GM06990 (cell line): ENCODE measurements at regions not wholly inside any gene's neighbourhood (a gene's known extent, or its start where the extent isn't known, plus 50 kb on each side); places are given as distances from the start of the nearest gene placed in this dataset.

Experiments
- DNase-seq: peaks from one replicate; pipeline ENCODE4 v3.0.0-alpha.2; 2011; ENCODE audit not compliant: insufficient read length; ENCODE audit errors: extremely low read depth
- H3K27me3 ChIP-seq: replicated peaks from 2 replicates; pipeline ENCODE4 v1.6.0; 2011; ENCODE audit warnings: low read length; ENCODE audit not compliant: control insufficient read depth, insufficient read depth
- H3K36me3 ChIP-seq: 2 replicates; pipeline ENCODE4 v1.5.1; 2011; ENCODE audit warnings: low read length; ENCODE audit not compliant: control insufficient read depth, insufficient read depth
- H3K4me3 ChIP-seq: replicated peaks from 2 replicates; pipeline ENCODE4 v1.5.1; 2011; ENCODE audit warnings: low read depth, mild to moderate bottlenecking, control low read depth, low read length
- CTCF ChIP-seq: IDR thresholded peaks from 2 replicates; pipeline ENCODE4 v1.5.1; 2011; ENCODE audit warnings: low read length, control low read depth, mild to moderate bottlenecking, inconsistent platforms; ENCODE audit not compliant: insufficient read depth, poor library complexity, severe bottlenecking

- no peaks in the 10 kb centered on the region for H3K36me3 ChIP-seq
- no peaks in the 10 kb centered on the region; the same call in 1 of the 2 replicates for H3K27me3 ChIP-seq
- no peak overlapping the region for H3K4me3 ChIP-seq
- no peak for DNase-seq
- no peak for TF ChIP-seq CTCF
Measured at GRCh38 chr3:180743813-180744590, 64.7 kb upstream of the CCDC39 start.

GRCh38 chr3:180747805-180748361, 68.6 kb upstream of the CCDC39 start:
- H3K27me3 ChIP-seq: no peaks in the 10 kb centered on the region; the same call in 1 of the 2 replicates
- no peak for DNase-seq
- no peak for TF ChIP-seq CTCF
- no peaks in the 10 kb centered on the region for H3K36me3 ChIP-seq
- no peak overlapping the region for H3K4me3 ChIP-seq

- no peak for DNase-seq
- Histone ChIP-seq H3K27me3 (no peaks in the 10 kb centered on the region), H3K4me3 (no peak overlapping the region), H3K36me3 (no peaks in the 10 kb centered on the region)
- no peak for TF ChIP-seq CTCF
Measured at GRCh38 chr3:180749322-180749721, 70.0 kb upstream of the CCDC39 start.

GRCh38 chr3:180749796-180750195, 70.5 kb upstream of the CCDC39 start:
- Histone ChIP-seq H3K27me3 (no peaks in the 10 kb centered on the region), H3K4me3 (no peak overlapping the region), H3K36me3 (no peaks in the 10 kb centered on the region)
- no peak for TF ChIP-seq CTCF
- DNase-seq: no peak

GRCh38 chr3:180755556-180755955, 76.3 kb upstream of the CCDC39 start:
- TF ChIP-seq CTCF: no peak
- no peak for DNase-seq
- Histone ChIP-seq H3K36me3 (no peaks in the 10 kb centered on the region), H3K27me3 (no peaks in the 10 kb centered on the region), H3K4me3 (no peak overlapping the region)
